HG02840 (cell line): ENCODE measurements at regions not wholly inside any gene's neighbourhood (a gene's known extent, or its start where the extent isn't known, plus 50 kb on each side); places are given as distances from the start of the nearest gene placed in this dataset.
"Not testable (repeated sequence)": the region's sequence is repeated elsewhere in the genome, so short reads cannot be mapped to it uniquely, and the experiment has no call there.

Source experiments
- ATAC-seq: cut with Tn5 transposase; IDR thresholded peaks from one replicate; pipeline ENCODE4 v1.9.1; 2021; ENCODE audit warnings: mild to moderate bottlenecking, moderate library complexity, moderate number of reproducible peaks; ENCODE audit not compliant: unreplicated experiment, low FRiP score

- no peak for ATAC-seq
These were observed 149.4 kb downstream of the BRD1 start for GRCh38 chr22:49678137-49678841.

DNA sequence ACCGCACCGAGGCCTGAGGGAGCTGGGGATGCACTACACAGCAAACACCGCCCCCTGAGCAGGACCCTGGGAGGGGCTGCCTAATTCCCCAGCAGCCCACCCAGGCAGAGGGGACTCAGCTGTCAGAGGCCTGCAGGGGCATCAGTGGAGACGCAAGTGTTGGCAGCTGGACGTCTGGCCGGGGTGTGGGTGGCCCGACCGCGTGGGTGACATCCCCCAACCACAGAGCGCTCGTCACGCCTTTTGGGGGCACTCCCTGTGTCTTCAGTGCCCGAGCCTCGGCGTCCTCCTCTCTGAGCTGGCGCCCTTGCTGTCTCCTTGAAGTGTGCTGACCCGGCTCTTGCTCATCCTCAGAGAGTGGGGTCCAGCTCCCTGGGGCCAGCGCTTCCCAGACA is 150.2 kb downstream of the BRD1 start:
- no peak for ATAC-seq

DNA sequence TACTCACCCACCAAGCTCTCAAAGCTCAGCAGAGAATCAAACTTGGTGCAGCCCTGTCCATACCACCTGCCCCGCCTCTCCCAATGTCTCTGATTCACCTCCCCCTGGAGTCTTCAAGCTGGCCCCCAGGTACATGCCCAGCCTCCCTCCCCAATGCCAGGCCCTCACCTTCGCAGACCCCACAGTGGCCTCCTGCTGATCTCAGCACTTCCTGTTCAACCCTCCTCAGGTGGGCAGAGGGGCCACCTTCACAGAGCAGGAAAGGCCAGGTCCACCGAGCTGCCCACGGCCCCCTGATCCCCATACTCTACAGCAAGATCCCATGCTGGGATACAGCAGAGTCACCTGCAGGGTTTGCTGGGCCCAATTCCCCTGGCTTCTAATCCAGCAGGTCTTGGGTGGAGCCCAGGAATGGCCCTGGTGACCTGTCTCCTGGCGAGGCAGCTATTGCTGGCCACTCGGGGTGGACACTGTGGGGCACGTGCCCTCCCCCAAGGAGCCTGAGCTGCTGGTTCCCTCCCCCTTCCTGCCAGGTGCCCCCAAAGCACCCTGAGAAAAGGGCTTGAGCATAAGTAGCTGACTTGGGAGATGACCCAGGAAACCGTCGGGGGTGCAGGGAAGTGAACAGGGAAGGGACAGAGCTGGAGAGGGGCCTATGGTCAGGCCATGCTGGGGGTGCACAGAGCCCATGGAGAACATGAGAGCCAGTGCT is 150.7 kb downstream of the BRD1 start:
- no peak for ATAC-seq

- ATAC-seq = no peak
These were observed 151.4 kb downstream of the BRD1 start for GRCh38 chr22:49676230-49676629.

DNA sequence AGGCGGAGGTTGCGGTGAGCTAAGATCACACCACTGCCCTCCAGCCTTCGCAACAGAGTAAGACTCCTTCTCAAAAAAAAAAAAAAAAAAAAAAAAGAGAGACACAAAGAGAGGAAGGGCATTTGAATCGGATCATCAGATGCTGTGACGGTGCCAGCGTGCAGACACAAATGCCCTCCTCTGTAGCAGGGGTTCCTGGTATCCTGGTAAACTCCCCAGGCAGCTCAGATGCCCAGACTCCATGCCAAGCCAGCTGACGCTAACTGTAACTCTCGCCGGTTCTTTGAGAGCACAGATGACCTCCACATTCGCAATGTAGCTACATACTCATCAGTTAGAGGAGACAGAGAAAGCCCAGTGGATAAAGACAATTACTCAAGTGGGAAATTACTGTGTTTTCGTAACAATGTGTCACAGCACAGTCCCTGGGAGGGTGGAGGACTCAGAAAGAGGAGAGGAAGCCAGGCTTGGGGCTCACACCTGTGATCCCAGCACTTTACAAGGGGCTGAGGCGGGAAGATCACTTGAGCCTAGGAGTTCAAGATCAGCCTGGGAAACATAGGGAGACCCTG is 153.1 kb downstream of the BRD1 start:
- ATAC-seq = no peak

GRCh38 chr22:49673048-49673447 is 154.6 kb downstream of the BRD1 start:
- ATAC-seq = no peak

DNA sequence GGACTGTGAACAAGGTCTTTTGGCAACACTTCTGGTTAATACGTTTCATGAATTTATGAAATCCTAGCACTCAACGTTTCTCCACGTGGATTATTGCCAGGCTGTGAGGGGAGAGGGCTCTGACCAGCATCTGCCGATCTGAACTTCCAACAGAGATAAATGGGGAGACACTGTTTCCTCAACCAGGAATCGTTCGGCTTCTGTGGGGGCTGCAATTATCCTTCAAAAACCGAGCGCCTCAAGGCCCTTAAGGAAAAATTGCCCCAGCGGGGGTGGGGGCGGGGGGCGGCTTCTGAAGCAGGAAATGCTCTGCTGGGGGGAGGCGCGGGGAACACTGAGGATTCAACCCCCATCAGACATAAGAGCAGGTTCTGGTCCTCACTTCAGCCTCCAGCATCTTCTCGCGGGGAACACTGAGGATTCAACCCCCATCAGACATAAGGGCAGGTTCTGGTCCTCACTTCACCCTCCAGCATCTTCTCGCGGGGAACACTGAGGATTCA is 155.6 kb downstream of the BRD1 start:
- no peak for ATAC-seq

DNA sequence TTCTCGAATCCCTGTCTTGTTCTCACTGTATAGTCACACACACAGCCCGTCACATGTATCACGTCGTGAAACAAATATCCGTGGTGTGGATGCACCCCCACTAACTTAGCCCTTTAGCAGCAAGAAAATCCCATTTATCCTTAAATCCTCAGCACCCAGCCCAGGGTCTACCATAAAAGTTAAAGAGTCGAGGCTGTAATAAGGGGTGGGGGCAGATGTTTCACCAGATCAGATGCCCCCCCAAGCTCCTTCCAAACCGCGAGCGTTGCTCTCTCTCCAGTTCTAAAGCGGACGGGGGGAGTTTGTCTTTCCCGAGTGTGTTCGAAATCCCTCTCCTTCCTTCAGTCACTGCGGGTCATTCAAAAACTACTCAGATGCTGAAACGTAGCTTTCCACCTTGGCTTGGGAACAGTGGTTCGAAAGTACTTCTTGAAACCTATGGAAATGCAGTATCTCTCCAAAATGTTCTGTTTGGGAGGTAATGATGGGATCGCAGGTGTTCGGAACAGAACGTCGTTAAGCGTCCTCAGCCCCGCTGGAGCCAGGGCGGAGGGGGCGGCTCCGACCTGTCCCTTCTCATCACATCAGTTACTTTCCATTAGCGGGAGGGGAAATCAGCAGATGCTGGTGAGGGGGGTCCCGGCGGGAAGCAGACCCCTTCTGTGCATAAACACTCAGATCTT is 156.2 kb downstream of the BRD1 start:
- ATAC-seq = no peak

DNA sequence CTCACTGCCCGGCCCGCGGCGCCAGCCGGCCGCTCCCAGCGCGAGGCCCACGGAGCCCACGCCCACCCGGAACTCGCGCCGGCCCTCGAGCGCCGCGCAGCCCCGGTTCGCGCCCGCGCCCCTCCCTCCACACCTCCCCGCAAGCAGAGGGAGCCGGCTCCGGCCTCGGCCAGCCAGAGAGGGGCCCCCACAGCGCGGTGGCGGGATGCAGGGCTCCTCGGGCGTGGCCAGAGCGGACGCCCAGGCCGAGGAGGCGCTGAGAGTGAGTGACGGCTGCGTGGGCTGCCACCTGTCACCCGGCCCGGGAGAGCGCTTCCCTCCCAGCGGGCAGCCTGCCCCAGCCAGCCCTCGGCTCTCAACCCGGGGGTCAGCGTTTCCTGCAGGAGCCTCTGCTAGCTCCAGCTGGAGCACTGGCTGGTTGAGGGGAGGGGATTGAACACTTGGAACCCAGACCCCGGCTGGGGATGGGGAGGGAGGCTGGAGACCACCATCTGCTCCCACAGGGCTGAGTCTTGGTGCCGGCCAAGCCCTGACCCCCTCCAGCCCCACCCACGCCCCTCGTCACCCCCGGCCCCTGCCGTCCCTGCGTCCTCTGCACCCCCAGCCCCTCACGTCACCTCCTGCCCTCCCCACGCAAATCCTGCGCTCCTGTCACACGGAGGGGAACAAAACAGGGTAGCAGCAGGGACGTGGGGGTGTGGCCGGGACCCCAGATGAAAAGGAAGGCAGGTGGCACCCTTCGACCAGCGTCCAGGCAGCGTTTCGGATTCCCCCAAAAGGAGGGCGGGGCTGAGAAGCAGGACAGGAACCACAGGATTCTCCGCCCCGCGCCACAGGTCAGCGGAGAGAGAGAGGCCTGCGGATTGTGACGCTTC is 157.0 kb downstream of the BRD1 start:
- no peak for ATAC-seq

GRCh38 chr22:49669969-49670455 is 157.7 kb downstream of the BRD1 start:
- ATAC-seq = not testable (repeated sequence)

DNA sequence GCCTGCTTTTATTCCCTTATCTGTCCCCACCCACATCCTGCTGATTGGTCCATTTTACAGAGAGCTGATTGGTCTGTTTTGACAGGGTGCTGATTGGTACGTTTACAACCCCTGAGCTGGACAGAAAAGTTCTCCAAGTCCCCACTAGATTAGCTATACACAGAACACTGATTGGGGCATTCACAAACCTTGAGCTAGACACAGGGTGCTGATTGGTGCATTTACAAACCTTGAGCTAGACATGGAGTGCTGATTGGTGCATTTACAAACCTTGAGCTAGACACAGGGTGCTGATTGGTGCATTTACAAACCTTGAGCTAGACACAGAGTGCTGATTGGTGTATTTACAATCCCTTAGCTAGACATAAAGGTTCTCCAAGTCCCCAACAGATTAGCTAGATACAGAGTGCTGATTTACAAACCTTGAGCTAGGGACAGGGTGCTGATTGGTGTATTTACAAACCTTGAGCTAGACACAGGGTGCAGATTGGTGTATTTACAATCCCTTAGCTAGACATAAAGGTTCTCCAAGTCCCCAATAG is 158.2 kb downstream of the BRD1 start:
- ATAC-seq = not testable (repeated sequence)

- no peak for ATAC-seq
These were observed 159.3 kb downstream of the BRD1 start for GRCh38 chr22:49668402-49668801.

GRCh38 chr22:49667236-49667635 is 160.4 kb downstream of the BRD1 start:
- ATAC-seq = no peak

DNA sequence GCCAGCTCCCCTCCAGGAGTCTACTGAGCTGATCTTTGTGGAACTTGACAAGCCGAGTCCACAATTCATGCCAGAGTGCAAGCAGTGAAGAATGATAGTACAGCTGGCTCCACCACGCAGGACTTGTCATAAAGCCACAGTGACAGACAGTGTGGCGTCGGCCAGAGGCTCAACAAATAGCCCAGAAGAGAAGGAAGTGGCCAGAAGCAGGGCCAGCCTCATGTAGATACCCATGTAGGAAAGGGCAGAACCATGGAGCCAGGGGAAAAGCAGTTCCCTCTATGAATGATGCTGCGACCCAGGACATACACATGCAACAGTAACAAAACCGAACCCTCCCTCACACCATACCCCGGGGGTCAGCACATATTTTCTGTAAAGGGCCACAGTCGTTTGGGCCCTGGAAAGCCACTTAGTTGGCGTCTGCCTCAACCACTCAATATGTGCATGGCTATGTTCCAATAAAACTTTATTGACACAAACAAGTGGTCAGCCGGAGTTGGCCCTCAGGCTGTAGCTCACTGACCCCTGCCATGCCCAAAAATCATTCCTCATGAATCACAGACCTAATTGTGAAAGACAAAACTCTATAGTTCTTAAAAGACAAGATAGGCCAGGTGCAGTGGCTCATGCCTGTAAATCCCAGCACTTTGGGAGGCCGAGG is 161.4 kb downstream of the BRD1 start:
- no peak for ATAC-seq

- no peak for ATAC-seq
These were observed 162.8 kb downstream of the BRD1 start for GRCh38 chr22:49664891-49665290.

DNA sequence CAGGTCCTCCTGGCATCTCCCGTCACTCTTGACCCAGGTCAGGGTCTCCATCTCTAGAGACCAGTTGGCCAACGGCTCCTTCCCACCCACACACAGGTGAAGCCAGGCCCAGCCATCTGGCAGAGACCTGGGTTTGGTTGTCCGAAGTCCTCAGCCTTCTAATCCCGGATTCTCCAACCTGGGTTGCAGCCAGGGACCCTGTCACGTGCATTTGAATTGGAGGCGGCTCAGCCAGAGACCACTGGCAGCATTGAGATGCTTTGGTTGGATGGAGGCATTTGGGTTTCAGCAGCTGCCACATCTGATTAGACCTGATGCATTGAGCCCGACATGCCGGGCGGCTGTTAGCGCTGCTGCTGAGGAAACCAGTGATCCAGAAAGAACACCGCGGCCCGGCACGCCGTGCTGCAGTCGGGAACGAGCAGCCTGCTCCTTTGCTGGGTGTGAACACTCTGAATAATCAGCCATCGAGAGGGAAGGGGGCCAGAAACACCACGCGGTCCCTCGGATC is 163.2 kb downstream of the BRD1 start:
- no peak for ATAC-seq

GRCh38 chr22:49663823-49664222 is 163.8 kb downstream of the BRD1 start:
- ATAC-seq = no peak

GRCh38 chr22:49663311-49663711 is 164.4 kb downstream of the BRD1 start:
- ATAC-seq = no peak

DNA sequence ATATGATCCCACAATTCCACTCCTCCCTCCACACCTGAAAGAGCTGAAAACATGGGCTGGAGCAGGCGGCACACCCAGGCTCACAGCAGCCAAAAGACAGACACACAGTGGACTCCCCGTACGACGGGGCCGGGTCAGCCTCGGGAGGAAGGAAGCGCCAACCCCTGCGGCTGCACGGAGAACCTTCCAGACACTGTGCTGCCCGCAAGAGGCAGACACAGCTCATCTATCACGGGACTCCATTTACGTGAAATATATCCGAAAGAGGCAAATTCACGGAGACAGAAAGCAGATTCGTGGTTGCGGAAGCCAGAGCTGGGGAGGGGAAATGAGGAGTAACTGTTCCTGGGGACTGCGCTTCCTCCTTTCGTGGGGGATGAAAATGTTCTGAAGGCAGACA is 165.0 kb downstream of the BRD1 start:
- ATAC-seq = no peak
